ENCODE measurements at regions not wholly inside any gene's neighbourhood (a gene's known extent, or its start where the extent isn't known, plus 50 kb on each side); places are given as distances from the start of the nearest gene placed in this dataset.

DNA sequence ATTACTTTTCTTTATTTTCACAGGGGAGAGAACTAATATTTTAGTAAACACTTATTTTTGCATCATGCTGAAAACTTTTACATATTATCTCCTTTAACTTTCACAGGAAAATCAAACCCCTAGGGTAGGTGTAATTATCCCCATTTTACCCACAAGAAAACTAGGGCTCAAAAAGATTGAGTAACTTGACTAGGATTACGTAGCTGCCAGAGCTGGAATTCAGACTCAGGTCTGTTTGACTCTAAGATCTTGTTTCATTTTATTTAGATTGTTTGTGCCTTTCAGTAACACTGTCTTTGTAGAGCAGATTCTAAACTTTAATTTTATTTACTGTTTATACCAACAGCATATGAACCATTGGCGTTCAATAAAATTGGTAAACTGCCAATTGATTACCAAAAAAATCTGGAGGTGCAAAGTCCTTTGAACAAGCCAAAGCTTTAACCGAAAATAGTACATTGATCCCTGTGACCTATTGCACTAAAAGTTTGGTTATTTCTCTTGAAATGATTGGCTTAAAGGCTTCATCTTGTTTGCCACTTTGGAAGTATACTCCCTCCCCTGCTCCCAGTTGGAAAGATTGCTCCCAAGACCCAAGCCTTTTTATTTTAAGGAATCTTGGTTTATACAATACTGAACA is 71.0 kb upstream of the WDR26 start:
- DNase-seq, result no peak

DNA sequence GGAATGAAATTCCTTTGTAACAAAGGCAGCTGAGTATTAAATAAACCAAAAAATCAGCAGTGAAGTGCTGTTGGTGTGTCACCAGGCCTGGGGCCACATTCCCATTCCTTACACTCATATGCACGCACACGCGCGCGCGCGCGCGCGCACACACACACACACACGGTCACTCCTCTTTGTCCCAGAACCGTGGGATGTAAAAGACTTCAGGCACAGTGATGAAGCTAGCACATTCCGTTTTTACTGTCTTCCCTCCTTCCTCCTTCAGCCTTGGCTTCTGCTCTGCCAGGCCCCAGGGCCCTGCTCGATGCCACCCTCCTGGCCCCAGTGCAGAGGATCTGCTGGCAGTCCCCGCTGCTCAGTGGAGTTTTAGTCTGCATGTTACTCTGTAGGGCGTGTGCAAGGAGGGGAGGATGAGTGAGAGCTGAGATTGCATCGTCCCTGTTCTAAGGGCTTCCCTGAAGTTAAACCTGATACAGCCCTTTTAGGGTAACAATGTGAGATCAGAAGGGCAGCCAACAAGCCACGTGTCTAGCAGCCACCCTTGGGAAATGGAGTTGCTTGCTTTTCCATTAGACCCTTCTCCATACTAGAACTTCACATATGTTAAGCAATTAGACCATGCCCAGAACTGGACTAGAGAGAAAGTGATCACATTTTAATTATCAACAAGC is 71.7 kb upstream of the WDR26 start:
- DNase-seq, result no peak

DNA sequence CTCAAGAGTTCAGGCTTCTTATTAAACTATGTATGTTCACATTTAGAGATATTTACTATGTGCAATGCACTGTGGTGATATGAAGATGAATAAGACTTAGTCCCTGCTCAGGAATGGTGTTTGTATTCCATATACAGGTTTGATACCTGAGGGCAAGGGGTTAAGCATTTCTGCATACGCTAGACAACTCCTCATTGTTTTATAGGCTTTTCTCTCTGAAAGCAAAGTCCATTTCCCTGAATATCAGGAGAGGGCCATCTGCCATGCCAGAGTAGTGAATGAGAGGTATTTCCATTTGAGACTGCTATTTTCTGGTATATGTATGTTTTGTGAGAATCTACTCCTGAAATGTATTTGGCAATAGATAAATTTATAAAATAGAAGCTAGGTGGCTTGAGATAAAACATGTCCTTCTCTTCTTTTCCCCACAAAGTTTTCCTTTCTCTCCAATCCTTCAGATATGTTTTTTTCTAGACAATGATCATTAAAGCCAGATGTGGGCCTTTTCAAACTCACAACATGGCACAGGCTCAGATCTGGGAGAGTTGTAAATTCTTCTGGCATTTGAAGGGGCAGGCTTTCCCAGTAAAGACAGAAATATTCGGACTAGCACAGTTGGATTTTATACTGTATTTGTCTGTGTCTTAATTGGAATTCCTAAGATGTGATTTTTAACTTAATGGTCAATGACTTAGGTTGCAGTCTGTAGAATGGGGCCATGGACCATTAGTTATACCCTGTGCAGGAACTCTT is 73.3 kb upstream of the WDR26 start:
- no peak for DNase-seq

DNA sequence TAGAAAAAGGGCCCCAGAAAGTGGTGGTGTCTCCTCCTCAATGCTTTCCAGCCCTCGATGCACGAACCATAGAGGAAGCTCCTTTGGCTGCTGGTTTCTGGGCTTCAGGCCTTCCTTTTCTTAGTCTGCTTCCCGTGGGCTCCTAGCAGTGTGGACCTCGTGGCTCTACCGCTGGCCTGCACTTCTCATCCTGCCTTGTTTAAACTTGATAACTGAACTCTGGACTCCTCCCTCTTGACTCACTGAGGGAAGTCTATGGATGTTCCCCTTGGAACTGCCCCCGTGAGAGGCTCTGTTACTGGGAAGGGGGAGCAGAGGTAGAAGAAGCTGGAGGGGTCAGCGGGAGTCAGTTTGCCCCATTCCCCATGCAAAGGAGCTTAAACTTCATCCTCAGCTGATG is 75.3 kb upstream of the WDR26 start:
- no peak for DNase-seq

DNA sequence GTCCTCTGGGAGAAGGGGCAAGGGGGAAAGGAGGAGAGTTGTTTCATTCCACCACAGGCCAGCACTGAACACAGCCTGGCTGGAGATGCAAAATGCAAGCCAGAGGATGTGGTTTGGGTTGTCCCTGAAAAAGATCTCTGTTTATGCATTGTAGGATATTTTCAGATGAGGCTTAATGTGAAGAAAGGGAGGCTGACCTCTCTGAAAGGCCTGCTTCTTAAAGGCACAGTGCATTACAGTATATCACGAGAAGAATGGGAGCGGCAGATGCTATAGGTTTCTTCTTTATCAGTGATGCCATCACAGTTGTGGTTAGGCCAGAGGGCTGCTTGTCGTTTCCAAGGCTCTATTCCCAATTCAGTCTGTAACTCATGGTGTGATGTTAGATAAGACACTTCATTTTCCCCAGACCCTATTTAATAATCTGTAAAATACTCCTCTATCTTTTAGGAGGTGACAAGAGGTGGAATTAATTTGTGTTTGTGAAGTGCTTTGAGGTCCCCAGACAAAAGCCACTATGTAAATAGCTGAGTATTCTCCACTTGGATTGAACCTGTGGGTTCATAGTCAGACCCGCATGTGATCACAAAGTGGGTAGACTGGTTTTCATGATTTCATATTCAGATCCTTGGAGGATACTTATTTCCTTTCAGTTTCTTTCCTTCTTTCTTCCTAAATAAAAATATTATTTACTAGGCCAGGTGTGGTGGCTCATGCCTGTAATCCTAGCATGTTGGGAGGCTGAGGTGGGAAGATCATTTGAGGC is 76.5 kb upstream of the WDR26 start:
- peak; percentile 64 for DNase-seq

DNA sequence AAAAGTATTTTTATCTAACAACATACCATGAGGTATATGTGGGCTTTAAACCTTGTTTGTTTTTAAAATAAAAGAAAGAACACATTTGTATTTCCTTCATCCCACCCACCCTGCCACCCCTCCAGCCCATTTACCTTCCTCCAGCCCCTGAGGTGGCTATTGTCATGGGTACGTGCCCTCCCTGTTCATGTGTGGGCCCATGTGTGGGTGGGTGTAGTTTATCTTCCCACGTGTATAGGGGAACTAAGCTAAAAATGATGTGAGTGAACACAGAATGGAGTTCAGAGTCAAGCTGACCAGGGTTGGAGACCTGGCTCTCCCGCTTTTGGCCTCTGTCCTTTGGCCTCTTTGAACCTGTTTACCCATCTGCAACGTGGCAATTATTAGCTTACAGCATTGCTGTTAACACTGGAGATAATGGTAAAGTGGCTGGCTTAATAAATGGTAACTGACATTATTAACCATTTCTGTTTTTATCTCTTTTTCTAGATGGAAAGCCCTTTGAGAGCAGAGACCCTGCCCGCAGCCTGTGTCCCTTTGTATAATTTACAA is 78.1 kb upstream of the WDR26 start:
- DNase-seq, result no peak

DNA sequence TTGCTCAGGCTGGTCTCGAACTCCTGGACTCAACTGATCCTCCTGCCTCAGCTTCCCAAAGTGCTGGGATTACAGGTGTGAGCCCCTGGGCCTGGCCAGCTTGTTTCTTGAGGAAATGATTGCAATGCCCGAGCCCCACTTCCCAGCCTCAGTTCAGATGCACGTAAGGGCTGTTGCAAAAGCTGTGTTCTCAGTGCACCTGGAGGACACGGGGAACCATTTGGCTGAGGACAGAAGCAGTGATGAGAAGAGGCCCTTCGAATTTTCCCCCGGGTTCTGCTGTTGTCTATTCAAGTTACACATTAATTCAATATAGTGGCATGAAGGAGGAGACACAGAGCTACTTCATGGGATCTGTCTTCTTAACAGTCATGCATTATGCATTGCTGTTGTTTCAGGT is 78.8 kb upstream of the WDR26 start:
- DNase-seq, result no peak

DNA sequence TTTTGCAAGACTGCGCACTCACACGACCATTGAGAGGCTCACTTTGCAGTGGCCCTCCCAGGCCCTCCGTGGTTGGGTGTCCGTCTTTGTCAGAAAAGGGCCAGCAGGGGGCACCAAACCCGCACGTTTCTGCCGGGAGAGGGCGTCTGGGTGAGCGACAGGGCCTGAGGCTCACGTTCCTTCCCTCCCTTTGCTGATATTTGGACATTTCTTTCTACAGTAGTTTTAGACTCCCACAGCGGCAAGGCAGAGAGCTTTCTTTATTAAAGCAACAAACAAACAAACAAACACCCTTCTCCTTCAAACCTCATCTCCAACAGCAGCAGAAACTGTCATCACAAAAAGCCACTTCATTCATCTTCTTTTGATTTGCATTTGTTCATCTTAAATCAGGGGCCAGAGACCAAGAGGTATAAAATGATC is 79.2 kb upstream of the WDR26 start:
- peak; percentile 93 for DNase-seq

DNA sequence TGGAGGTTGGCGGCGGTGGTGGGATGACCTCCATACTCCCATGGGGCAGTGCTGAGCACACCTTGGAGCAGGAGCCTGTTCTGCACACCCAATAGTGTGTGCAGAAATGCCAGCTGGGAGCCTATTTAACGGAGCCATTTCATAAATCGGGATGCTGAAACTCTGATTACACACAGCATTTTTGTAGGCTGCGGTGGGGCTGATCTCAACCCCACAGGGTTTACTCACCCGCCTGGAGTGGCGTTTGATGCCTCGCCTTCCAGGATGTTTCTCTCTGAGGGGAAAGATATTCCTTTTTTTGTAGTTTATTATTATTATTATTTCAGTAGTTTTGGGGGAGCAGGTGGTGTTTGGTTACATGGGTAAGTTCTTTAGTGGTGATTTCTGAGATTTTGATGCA is 82.6 kb upstream of the WDR26 start:
- no peak for DNase-seq

DNA sequence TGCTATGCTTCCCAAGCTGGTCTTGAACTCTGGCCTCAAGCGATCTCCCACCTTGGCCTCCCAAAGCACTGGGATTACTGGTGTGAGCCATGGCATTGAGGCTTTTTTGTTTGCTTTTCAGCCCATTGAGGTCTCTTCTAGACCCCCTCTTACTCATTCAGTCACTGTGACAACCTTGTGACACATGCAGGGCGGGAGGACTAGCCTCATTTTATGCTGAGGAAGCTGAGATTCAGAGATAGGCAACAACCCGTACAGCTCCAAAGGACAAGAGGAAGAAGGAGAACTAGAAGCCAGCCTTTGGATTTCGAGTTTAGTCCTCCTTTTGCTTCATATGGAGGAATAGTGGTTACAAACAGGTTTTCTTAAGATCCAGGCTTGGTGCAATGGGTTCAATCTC is 83.9 kb upstream of the WDR26 start:
- DNase-seq, result no peak

DNA sequence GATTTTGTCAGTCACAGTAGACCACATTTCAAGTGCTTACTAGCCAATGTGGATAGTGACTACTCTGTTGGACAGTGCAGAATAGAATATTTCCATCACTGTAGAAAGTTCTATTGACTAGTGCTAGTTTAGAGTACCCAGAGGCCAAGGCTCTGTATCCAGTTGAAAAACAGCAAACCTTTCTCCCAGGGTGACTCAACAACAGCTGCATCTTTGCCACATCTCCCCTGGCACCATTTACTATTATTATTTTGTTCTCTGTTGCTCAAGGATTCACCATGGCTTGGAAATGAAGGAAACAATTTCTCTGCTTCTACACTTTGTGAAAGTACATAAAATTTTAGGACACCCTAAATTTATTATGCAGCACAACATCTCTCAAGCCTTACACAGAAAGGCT is 85.3 kb upstream of the WDR26 start:
- DNase-seq, result no peak

DNA sequence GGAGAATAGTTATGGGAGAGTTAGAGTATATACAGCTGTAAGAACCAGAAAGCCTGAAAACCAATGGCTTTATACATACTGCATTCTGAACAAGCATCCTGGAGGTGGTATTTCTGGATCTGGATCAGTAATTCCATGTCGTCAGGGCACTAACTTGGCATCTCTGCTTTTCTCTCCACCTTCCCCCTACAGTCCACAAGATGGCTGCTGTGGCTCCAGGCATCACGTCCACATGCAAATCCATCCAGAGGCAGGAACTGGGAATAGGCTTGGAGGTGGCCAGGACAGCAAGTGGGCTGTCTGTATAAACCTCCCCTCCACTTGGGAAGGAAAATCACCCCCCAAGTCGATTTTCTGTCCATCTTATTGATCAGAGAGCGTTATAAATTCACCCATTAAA is 86.2 kb upstream of the WDR26 start:
- no peak for DNase-seq

DNA sequence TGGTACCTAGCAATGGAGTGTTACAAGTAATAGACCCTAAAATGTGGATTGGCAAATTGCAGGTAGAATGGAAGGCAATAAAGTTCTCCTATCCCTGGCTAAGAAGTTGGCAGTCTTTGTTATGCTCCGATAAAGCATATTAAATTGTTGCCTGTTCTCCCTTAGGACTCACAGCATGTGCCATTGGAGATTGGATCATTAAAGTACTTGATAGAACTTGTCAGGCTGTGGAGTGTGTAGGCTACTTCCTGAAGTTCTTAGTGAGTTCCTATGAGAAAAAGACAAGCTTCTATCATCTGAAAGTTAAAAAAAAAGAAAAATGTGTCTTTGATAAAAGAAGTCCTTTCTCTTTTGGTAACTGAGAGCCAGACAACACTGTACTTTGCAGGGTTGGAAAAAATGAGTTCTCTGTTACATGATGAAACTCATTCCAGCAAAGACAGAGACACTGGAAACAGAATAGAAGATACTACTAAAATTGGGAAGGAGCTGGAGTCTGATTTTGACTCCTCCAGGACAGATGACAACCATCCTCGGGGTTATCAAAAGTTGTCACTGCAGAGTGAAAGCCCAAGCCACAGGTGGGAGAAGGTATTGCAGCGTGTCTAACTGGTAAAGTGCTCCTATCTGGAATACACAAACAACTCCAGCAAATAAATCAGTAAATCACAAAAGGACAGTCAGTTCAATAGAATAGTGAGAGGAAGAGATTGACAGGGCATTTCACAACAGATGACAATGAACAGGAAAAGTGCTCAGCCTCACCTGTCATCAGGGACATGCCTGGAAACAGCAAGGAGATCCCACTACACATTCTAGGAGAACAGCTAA is 87.5 kb upstream of the WDR26 start:
- DNase-seq, result no peak

DNA sequence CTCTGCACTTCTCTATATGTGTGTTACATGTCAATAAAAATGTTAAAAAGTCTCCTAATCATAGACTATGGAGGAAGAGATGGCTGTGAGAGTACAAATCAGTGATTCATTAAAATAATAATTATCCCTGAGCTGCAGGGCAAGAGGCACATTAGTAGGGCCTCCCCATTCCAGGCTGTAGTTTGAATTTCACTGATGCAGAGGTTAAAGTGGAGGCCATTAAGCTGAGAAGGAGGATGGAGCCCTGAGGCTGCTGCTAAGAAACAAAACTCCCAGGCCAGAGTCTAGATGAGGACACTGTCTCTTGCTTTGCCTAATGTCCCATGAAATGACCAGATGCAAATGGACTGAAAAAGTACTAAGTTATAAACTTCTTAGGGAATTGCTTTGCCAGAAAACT is 89.1 kb upstream of the WDR26 start:
- no peak for DNase-seq

DNA sequence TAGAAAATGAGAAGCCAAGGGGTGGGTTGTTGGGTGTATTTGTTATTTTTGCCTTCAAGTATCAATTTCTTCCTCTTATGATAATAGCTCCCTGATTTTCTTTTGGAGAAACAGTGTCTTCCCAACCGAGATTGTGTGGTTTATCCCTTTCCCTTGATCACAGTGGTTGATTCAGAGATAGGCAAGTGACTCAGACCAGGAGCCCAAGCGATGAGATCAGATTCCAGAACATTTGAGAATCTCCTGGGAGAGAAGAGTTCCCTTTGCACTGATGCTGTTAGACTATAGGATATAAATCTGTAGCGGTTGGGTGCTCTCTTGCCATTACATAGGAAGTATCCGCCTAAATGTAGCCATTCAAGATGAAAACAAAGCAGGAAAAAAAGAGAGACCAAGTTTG is 90.1 kb upstream of the WDR26 start:
- no peak for DNase-seq

DNA sequence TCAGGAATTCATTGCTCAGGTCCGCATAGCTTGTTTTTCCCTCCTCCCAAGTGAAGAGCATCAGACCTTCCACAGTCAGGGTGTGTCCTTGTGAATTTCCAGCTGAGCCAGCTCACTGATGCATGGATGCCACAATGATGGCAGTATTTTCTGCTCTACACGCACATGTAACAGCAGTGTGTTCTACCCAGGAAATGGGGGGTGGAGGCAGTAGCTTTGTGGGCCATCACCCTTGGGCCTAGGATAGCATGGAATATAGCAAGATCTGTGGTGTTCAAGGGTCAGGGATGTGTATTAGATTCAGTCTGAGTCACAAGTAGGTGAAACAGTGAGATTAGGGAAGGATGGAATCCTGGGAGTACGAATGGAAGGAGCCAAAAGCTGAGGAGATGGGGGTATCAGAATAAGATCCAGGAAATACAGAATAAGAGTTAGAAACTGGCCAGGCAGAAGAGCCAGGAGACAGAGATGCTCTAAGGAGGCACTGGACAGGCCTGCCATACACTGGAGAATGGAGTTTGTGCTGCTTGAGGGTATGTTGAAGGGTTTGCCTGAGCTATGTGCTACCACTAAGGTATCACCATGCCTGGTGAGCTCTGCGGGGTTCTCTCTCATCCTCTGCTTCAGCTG is 90.6 kb upstream of the CNIH3 start:
- no peak for DNase-seq

DNA sequence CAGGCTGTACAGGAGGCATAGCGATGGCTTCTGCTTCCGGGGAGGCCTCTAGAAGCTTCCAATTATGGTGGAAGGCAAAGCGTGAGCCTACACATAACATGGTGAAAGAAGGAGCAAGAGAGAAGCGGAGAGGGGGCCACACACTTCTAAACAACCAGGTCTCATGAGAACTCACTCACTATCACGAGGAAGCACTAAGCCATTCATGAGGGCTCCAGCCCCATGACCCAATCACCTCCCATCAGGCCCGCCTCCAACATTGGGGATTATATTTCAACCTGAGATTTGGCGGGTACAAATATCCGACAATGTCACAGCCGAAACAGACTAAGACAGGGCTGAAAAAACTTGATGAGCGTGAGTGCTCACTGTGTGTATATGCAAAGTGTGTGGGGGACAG is 89.3 kb upstream of the CNIH3 start:
- DNase-seq, result no peak

DNA sequence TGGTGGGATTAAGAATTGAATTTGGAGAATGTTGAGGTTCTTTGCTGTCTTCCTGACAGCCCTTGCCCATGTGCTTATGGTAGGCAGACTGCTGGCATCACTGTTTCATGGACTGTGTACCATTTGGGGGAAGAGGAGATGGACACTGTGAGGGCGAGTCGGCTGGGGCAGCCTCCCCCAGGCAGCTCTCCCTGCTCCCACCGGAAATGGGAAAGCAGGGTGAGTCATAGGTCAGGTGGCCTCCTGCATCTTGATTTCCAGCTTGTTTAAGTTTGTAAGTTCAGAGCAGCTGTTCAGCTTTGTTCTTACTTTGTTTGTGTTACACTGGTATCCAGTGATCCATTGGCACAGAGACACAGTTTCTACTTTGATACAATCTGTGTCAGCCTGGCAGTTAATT is 87.2 kb upstream of the CNIH3 start:
- DNase-seq, result no peak

DNA sequence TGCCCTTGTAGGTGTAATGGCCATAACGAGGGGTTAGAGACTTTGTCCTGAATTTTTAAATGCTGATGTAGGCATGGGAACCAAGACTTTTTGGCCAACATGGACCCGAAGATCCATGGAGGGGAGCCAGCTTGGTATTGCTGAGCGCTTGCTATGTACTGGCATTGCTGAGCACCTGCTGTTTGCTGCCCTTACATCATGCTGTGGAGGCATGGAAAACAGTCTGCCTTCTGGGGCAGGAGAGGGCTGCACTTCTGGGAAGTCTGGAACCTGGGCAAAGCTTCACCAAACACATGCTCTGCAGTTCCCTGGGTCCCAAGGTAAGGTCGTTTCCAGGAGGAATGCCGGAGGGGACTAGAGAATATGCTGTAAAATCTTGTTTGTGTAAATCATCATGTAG is 86.3 kb upstream of the CNIH3 start:
- no peak for DNase-seq

DNA sequence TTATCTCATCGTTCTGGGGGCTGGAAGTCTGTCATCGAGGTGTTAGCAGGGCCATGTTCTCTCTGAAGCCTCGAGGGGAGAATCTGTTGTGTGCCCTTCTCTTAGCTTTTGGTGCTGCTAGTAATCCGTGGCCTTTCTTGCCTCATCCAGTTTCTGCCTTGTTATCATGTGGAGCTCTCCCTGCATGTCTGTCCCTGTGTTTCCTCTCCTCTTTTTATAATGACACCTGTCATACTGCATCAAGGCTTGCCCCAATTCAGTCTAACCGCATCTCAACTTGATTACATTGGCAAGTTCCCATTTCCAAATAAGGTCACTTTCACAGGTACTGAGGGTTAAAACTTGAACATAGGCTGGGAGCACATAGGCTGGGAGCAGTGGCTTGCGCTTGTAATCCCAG is 82.6 kb upstream of the CNIH3 start:
- no peak for DNase-seq

DNA sequence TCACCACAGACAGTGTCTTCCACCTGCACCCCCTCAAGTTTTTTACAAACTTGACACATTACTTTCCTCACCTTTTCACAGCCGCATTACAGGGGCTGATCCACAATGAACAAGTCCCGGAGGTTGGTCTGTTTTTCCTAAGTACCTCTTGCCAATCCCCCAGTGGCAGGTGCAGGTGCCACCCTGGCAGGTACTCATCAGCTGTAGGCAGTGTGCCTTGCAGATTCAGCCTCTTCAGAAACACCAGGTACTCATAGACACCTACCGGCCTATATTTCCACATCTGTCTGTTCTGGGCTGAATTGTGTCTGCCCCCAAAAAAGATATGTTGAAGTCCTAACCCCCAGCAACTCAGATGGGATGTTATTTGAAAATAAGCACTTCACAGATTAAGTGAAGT is 81.4 kb upstream of the CNIH3 start:
- DNase-seq, result no peak

DNA sequence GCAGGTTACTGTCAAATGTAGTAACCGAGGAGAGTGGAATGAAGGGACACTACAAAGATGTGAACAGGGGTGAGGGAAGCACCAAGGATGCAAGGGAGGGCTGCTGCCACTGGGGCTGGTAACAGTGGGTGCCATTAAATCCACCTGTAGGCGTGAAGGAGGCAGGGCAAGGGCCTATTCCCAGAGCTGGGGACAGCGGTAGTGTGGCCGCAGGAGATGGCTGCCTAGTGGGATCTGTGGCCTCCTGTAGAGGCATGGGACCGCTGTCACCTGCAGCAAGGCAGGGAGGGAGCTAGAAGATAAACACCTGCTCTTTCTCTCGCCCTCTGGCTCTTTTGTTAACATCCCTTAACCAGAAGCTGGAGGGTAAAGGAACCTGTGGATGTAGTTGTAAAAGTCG is 80.5 kb upstream of the CNIH3 start:
- no peak for DNase-seq

Data from hematopoietic multipotent progenitor cell treated with erythropoietin and hydrocortisone succinate and interleukin-3 and kit ligand, for 6 days (in vitro differentiated cells).